Neural crest cell (in vitro differentiated cells): ENCODE measurements at regions not wholly inside any gene's neighbourhood (a gene's known extent, or its start where the extent isn't known, plus 50 kb on each side); places are given as distances from the start of the nearest gene placed in this dataset.

Experiments used
- DNase-seq: peaks from one replicate; pipeline ENCODE4 v3.0.0; 2021; ENCODE audit warnings: low read depth, mixed read lengths, low spot score
- H3K27ac Mint-ChIP-seq: one replicate; pipeline ENCODE4 v1.8.0; 2021; ENCODE audit warnings: mild to moderate bottlenecking, mixed read lengths; ENCODE audit not compliant: unreplicated experiment
- H3K27me3 Mint-ChIP-seq: 2 replicates; pipeline ENCODE4 v1.8.0; 2021; ENCODE audit warnings: low read depth, mild to moderate bottlenecking, mixed read lengths
- H3K36me3 Mint-ChIP-seq: 2 replicates; pipeline ENCODE4 v1.8.0; 2021; ENCODE audit warnings: low read depth, mild to moderate bottlenecking, mixed read lengths
- H3K4me1 Mint-ChIP-seq: 2 replicates; pipeline ENCODE4 v1.8.0; 2021; ENCODE audit warnings: mixed read lengths
- H3K4me3 Mint-ChIP-seq: one replicate; pipeline ENCODE4 v1.8.0; 2021; ENCODE audit warnings: mild to moderate bottlenecking, mixed read lengths
- H3K9me3 Mint-ChIP-seq: 2 replicates; pipeline ENCODE4 v1.8.0; 2021; ENCODE audit warnings: mixed read lengths
- CTCF ChIP-seq: fragments of 200-600 bp; sonication (generic); conservative IDR thresholded peaks from 2 replicates; pipeline ENCODE4 v1.5.0; 2021; ENCODE audit warnings: antibody characterized with exemption, mild to moderate bottlenecking

- TF ChIP-seq CTCF: no peak
- H3K4me3 Mint-ChIP-seq: no peak overlapping the region
- DNase-seq: no peak
- no peaks in the 10 kb centered on the region for H3K27me3 Mint-ChIP-seq
- H3K27ac Mint-ChIP-seq: no peak overlapping the region
- H3K4me1 Mint-ChIP-seq: no peaks in the 10 kb centered on the region
- no peaks in the 10 kb centered on the region for H3K36me3 Mint-ChIP-seq
- H3K9me3 Mint-ChIP-seq: peaks cover 6% of the 10 kb centered on the region
These were observed 447.0 kb upstream of the EDIL3 start for GRCh38 chr5:84831701-84832100.

DNA sequence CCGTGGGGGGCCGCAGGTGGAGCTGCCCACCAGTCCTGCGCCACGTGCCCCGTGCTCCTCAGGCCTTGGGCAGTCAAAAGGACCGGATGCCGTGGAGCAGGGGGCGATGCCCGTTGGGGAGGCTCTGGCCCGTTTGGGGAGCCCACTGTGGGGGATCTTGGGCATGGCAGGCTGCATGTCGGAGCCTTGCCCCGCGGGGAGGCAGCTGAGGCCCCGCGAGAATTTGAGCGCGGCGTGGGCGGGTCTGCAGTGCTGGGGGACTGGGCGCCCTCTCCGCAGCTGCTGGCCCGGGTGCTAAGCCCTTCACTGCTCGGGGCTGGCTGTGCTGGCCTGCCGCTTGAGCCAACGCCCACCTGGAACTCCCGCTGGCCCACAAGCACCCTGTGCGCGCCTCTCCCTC is 445.6 kb upstream of the EDIL3 start:
- no peak for TF ChIP-seq CTCF
- no peak overlapping the region for H3K27ac Mint-ChIP-seq
- H3K4me3 Mint-ChIP-seq: no peak overlapping the region
- H3K9me3 Mint-ChIP-seq: peaks cover 6% of the 10 kb centered on the region
- H3K4me1 Mint-ChIP-seq: no peaks in the 10 kb centered on the region
- H3K27me3 Mint-ChIP-seq: no peaks in the 10 kb centered on the region
- DNase-seq: no peak
- no peaks in the 10 kb centered on the region for H3K36me3 Mint-ChIP-seq

- DNase-seq: no peak
- H3K36me3 Mint-ChIP-seq: no peaks in the 10 kb centered on the region
- TF ChIP-seq CTCF: no peak
- H3K9me3 Mint-ChIP-seq: peaks cover 4% of the 10 kb centered on the region
- H3K4me1 Mint-ChIP-seq: no peaks in the 10 kb centered on the region
- H3K4me3 Mint-ChIP-seq: no peak overlapping the region
- H3K27ac Mint-ChIP-seq: no peak overlapping the region
- no peaks in the 10 kb centered on the region for H3K27me3 Mint-ChIP-seq
These were observed 440.9 kb upstream of the EDIL3 start for GRCh38 chr5:84825606-84826005.

DNA sequence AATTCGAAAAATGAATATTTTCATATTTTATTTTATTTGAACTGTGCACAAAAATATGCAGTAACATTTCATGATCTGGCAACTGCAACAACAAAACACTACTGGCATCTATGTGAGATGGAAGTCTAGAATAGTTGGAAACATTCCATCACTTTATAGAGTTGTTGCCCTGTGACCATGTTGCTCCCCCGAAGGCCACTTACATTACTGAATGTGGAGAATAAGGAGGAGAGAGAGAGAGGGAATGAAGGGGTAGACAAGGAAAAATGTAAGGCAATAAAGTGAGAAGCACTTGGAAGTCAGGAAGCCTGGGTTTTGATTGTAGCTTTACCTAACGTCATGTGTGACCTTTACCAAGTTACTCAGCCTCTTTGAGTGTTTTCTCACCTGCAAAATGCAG is 437.2 kb upstream of the EDIL3 start:
- TF ChIP-seq CTCF: no peak
- Mint-ChIP-seq H3K4me1 (no peaks in the 10 kb centered on the region), H3K4me3 (no peak overlapping the region), H3K27ac (no peak overlapping the region), H3K36me3 (no peaks in the 10 kb centered on the region), H3K27me3 (no peaks in the 10 kb centered on the region), H3K9me3 (no peaks in the 10 kb centered on the region)
- DNase-seq: no peak

- Mint-ChIP-seq H3K4me1 (peaks cover 9% of the 10 kb centered on the region), H3K9me3 (no peaks in the 10 kb centered on the region), H3K27ac (no peak overlapping the region), H3K4me3 (no peak overlapping the region), H3K27me3 (no peaks in the 10 kb centered on the region), H3K36me3 (no peaks in the 10 kb centered on the region)
- no peak for TF ChIP-seq CTCF
- DNase-seq: no peak
These were observed 433.3 kb upstream of the EDIL3 start for GRCh38 chr5:84817953-84818352.
